Activated T-helper 9 cell treated with anti-CD3 and anti-CD28 coated beads, Interleukin-2, amount 50 U/mL, for 16 hours (primary cell): ENCODE measurements at regions not wholly inside any gene's neighbourhood (a gene's known extent, or its start where the extent isn't known, plus 50 kb on each side); places are given as distances from the start of the nearest gene placed in this dataset.

Experiments used
- DNase-seq: peaks from one replicate; pipeline ENCODE4 v3.0.0-alpha.2; 2020; ENCODE audit warnings: low read depth

GRCh38 chr2:220221992-220222391 is 594.6 kb downstream of the SLC4A3 start:
- DNase-seq, result no peak

- DNase-seq, result no peak
These were observed 597.5 kb downstream of the SLC4A3 start for GRCh38 chr2:220224691-220225543.

- DNase-seq, result no peak
These were observed 598.6 kb downstream of the SLC4A3 start for GRCh38 chr2:220226076-220226475.

- no peak for DNase-seq
These were observed 599.1 kb downstream of the SLC4A3 start for GRCh38 chr2:220226546-220226945.

- DNase-seq, result no peak
These were observed 600.0 kb downstream of the SLC4A3 start for GRCh38 chr2:220227266-220227920.

GRCh38 chr2:220228310-220229006 is 601.0 kb downstream of the SLC4A3 start:
- no peak for DNase-seq

- DNase-seq, result no peak
These were observed 613.2 kb downstream of the SLC4A3 start for GRCh38 chr2:220240641-220241040.

- no peak for DNase-seq
These were observed 614.0 kb downstream of the SLC4A3 start for GRCh38 chr2:220241423-220241822.

- no peak for DNase-seq
These were observed 616.1 kb downstream of the SLC4A3 start for GRCh38 chr2:220243571-220243970.

GRCh38 chr2:220246386-220246785 is 619.0 kb downstream of the SLC4A3 start:
- DNase-seq, result no peak

- DNase-seq, result no peak
These were observed 620.3 kb downstream of the SLC4A3 start for GRCh38 chr2:220247588-220248350.

GRCh38 chr2:220259662-220260061 is 632.2 kb downstream of the SLC4A3 start:
- no peak for DNase-seq

- DNase-seq, result no peak
These were observed 635.9 kb downstream of the SLC4A3 start for GRCh38 chr2:220263300-220263699.

GRCh38 chr2:220269367-220269766 is 641.9 kb downstream of the SLC4A3 start:
- DNase-seq, result no peak

- no peak for DNase-seq
These were observed 643.1 kb downstream of the SLC4A3 start for GRCh38 chr2:220270481-220271070.

- DNase-seq, result no peak
These were observed 645.2 kb downstream of the SLC4A3 start for GRCh38 chr2:220272656-220273055.

GRCh38 chr2:220273082-220273481 is 645.7 kb downstream of the SLC4A3 start:
- no peak for DNase-seq

- DNase-seq, result no peak
These were observed 648.0 kb downstream of the SLC4A3 start for GRCh38 chr2:220275454-220275853.

- DNase-seq, result no peak
These were observed 649.5 kb downstream of the SLC4A3 start for GRCh38 chr2:220276741-220277444.

GRCh38 chr2:220277445-220277975 is 650.1 kb downstream of the SLC4A3 start:
- DNase-seq, result no peak

GRCh38 chr2:220278022-220278421 is 650.6 kb downstream of the SLC4A3 start:
- DNase-seq, result no peak
